C4-2B (cell line): ENCODE measurements at regions not wholly inside any gene's neighbourhood (a gene's known extent, or its start where the extent isn't known, plus 50 kb on each side); places are given as distances from the start of the nearest gene placed in this dataset.

Experiments
- CTCF ChIP-seq: fragments of 450-650 bp; conservative IDR thresholded peaks from 2 replicates; pipeline ENCODE4 v1.5.1; 2017; ENCODE audit warnings: mild to moderate bottlenecking
- ZFX ChIP-seq: fragments of 450-650 bp; IDR thresholded peaks from 2 replicates; pipeline ENCODE4 v1.6.1; 2017

- no peak for TF ChIP-seq CTCF
- TF ChIP-seq ZFX, result no peak
Measured at GRCh38 chr18:40855661-40856060, 1099.4 kb upstream of the PIK3C3 start.
